Suprapubic skin (tissue), 3 donors: ENCODE measurements at regions not wholly inside any gene's neighbourhood (a gene's known extent, or its start where the extent isn't known, plus 50 kb on each side); places are given as distances from the start of the nearest gene placed in this dataset.

Source experiments
- EP300 ChIP-seq: sonication (generic); formaldehyde crosslinking; IDR thresholded peaks from one replicate; pipeline ENCODE4 v1.6.1; 2017; ENCODE audit warnings: antibody characterized with exemption
- TF ChIP-seq, protein P1 (sequence below), 2 donors: fragments of 200-600 bp in 1 of 2; fragments of 450-650 bp in 1 of 2; sonication (generic) in 1 of 2; IDR thresholded peaks; one replicate each; pipeline ENCODE4 v1.5.1; 2016 to 2019; ENCODE audit warnings: antibody characterized with exemption in 2 of 2, mild to moderate bottlenecking in 1 of 2, moderate library complexity in 1 of 2

DNA sequence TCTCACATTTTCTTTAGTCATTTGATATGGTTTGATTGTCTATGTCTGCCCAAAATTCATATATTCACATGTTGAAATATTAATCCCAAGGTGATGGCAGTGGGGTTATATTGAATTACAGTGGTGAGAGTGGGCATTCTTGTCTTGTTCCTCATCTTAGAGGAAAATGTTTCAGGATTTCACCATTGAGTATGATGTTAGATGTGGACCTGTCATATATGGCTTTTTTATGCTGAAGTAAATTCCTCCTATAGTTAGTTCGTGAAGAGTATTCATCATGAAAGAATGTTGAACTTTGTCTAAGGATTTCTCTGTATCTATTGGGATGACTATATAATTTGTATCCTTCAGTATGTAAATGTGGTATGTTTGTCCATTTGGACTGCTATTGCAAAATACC lies 512.3 kb upstream of the EPHA5 start:
- TF ChIP-seq, protein P1, sequence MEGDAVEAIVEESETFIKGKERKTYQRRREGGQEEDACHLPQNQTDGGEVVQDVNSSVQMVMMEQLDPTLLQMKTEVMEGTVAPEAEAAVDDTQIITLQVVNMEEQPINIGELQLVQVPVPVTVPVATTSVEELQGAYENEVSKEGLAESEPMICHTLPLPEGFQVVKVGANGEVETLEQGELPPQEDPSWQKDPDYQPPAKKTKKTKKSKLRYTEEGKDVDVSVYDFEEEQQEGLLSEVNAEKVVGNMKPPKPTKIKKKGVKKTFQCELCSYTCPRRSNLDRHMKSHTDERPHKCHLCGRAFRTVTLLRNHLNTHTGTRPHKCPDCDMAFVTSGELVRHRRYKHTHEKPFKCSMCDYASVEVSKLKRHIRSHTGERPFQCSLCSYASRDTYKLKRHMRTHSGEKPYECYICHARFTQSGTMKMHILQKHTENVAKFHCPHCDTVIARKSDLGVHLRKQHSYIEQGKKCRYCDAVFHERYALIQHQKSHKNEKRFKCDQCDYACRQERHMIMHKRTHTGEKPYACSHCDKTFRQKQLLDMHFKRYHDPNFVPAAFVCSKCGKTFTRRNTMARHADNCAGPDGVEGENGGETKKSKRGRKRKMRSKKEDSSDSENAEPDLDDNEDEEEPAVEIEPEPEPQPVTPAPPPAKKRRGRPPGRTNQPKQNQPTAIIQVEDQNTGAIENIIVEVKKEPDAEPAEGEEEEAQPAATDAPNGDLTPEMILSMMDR (IDR thresholded peaks at IDR 0.05) = no peak
- TF ChIP-seq EP300 = no peak
